ENCODE measurements at regions not wholly inside any gene's neighbourhood (a gene's known extent, or its start where the extent isn't known, plus 50 kb on each side); places are given as distances from the start of the nearest gene placed in this dataset.

DNA sequence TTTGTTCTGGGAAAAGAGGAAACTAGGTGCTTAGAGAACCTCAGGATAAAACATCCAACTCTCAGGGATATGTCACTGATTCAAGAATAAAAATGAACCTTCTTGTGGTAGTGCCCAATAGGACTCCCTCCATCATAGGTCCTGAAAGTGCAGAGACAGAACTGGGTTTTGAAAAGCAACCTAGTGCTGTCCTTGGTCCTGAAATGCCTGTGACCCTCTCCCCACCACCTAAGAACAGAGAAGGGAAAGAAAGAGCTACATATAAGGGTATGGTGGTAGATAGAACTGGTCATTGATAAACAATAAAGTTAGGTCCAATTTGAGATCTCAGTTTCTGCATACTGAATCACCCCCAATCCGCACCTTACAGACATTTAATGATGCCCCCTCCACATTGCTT is 953.3 kb downstream of the XPNPEP1 start:
- H3K14ac ChIP-seq (ENCODE audit: insufficient read depth, low read length) = no peak overlapping the region
- no CpG with 5 or more reads among the region's 1 CpG for WGBS (ENCODE audit: extremely low coverage, insufficient read length, low lambda C conversion rate)
- no peak overlapping the region for H2BK15ac ChIP-seq (ENCODE audit: low read depth, low read length)
- H3K23me2 ChIP-seq (ENCODE audit: insufficient read length, low read depth, low read length, poor library complexity, severe bottlenecking) = no peaks in the 10 kb centered on the region
- H3K27ac ChIP-seq (ENCODE audit: insufficient read length, low read depth, low read length) = no peak overlapping the region
- Mint-ChIP-seq H3K4me3 (no peak overlapping the region), H3K27me3 (ENCODE audit: low read depth) (peaks cover 1% of the 10 kb centered on the region; the same call in 1 of the 2 replicates), H3K27ac (no peak overlapping the region), H3K9me3 (peaks cover 0 to 3% of the 10 kb centered on the region in 2 experiments; a peak in 1 of 5 replicates), H3K36me3 (ENCODE audit: insufficient read depth in 1 of 3, low read depth in 3 of 3) (no peaks in the 10 kb centered on the region), H3K4me1 (peaks cover 0 to 10% of the 10 kb centered on the region in 2 experiments; a peak in 2 of 4 replicates)
- no peak overlapping the region for H2BK12ac ChIP-seq (ENCODE audit: insufficient read length, low read depth, low read length)
- no peaks in the 10 kb centered on the region for H3K79me2 ChIP-seq (ENCODE audit: insufficient read depth, low read length)
- TF ChIP-seq, protein P1, sequence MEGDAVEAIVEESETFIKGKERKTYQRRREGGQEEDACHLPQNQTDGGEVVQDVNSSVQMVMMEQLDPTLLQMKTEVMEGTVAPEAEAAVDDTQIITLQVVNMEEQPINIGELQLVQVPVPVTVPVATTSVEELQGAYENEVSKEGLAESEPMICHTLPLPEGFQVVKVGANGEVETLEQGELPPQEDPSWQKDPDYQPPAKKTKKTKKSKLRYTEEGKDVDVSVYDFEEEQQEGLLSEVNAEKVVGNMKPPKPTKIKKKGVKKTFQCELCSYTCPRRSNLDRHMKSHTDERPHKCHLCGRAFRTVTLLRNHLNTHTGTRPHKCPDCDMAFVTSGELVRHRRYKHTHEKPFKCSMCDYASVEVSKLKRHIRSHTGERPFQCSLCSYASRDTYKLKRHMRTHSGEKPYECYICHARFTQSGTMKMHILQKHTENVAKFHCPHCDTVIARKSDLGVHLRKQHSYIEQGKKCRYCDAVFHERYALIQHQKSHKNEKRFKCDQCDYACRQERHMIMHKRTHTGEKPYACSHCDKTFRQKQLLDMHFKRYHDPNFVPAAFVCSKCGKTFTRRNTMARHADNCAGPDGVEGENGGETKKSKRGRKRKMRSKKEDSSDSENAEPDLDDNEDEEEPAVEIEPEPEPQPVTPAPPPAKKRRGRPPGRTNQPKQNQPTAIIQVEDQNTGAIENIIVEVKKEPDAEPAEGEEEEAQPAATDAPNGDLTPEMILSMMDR (conservative IDR thresholded peaks at IDR 0.05) = no peak
- H2BK20ac ChIP-seq (ENCODE audit: low read depth, low read length, poor library complexity, severe bottlenecking) = no peak overlapping the region
- no peaks in the 10 kb centered on the region for H4K20me1 ChIP-seq (ENCODE audit: control insufficient read depth, insufficient read depth, insufficient read length)
- DNase-seq = peak; percentile 40
- H3K18ac ChIP-seq (ENCODE audit: insufficient read length, low read depth, low read length) = no peak overlapping the region
- no peak overlapping the region for H2BK5ac ChIP-seq (ENCODE audit: insufficient read length, low read length)
- H3K23ac ChIP-seq (ENCODE audit: insufficient read length, low read depth, low read length) = no peak overlapping the region
- no peaks in the 10 kb centered on the region for H3K27me3 ChIP-seq (ENCODE audit: insufficient read depth, low read length)
- H4K91ac ChIP-seq (ENCODE audit: insufficient read length, low read depth, low read length) = no peak overlapping the region
- no peak overlapping the region for H3T11ph ChIP-seq (ENCODE audit: low read length)
- H3K79me1 ChIP-seq (ENCODE audit: insufficient read depth, low read depth, low read length, poor library complexity, severe bottlenecking) = no peaks in the 10 kb centered on the region
- H3K9ac ChIP-seq (ENCODE audit: extremely low read depth, insufficient read length, low read length) = no peak overlapping the region
- H4K8ac ChIP-seq (replicated peaks; ENCODE audit: insufficient read length, low read depth, low read length) = no peak overlapping the region
- no peak overlapping the region for H2AK5ac ChIP-seq (ENCODE audit: insufficient read length, low read length)
- H2AFZ ChIP-seq (ENCODE audit: low read length) = no peak overlapping the region
- no peak overlapping the region for H2BK120ac ChIP-seq (ENCODE audit: low read depth, low read length, poor library complexity, severe bottlenecking)
- H3K9me3 ChIP-seq (ENCODE audit: control insufficient read depth, low read depth, low read length) = no peaks in the 10 kb centered on the region
- H4K5ac ChIP-seq (ENCODE audit: insufficient read length, low read depth, low read length) = no peak overlapping the region
- H3K4ac ChIP-seq (ENCODE audit: low read depth, low read length) = no peak overlapping the region
- H3K56ac ChIP-seq (ENCODE audit: insufficient read length, low read depth, low read length) = no peak overlapping the region
- no peaks in the 10 kb centered on the region for H3K4me1 ChIP-seq (ENCODE audit: insufficient read depth, low read length)
- no peak overlapping the region for H3K4me2 ChIP-seq (ENCODE audit: insufficient read depth, insufficient read length, low read length)

Measured in H9 (cell line).